SK-N-SH treated with all-trans-retinoic acid at 6 μM for 48 hours (cell line): ENCODE measurements at regions not wholly inside any gene's neighbourhood (a gene's known extent, or its start where the extent isn't known, plus 50 kb on each side); places are given as distances from the start of the nearest gene placed in this dataset.

ENCODE experiments used
- BACH2 ChIP-seq: fragments of 250-450 bp; sonication (Bioruptor Pico); IDR thresholded peaks from 2 replicates; pipeline ENCODE4 v1.9.0; 2021; ENCODE audit warnings: mild to moderate bottlenecking, borderline replicate concordance
- ESRRG ChIP-seq: fragments of 250-450 bp; sonication (Bioruptor Pico); IDR thresholded peaks from 2 replicates; pipeline ENCODE4 v1.6.1; 2021; ENCODE audit warnings: mild to moderate bottlenecking
- TF ChIP-seq, protein P1 (sequence below): fragments of 250-450 bp; sonication (Bioruptor Pico); IDR thresholded peaks from 2 replicates; pipeline ENCODE4 v1.8.0; 2020; ENCODE audit warnings: mild to moderate bottlenecking, moderate library complexity, borderline replicate concordance

DNA sequence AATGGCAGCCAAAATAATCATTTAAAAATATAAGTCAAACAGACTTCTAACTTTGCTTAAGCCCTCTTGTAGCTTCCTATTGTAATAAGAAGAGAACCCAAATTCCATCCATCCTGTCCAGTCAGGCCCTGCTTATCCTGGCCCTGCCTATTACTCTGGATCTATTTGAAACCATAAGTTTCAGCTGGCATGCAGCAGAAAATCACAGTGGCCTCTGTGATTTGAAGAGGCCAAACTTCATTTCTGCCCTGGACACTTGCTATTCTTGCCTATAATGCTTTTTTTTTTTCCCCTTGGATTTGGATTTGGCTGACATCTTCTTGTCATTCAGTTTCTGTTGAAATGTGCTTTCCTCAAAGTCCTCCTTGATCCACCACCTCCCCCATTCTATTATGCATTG is 642.8 kb downstream of the USP25 start:
- no peak for TF ChIP-seq ESRRG (CRISPR knock-in tag)
- no peak for TF ChIP-seq BACH2 (CRISPR knock-in tag)
- TF ChIP-seq, protein P1, sequence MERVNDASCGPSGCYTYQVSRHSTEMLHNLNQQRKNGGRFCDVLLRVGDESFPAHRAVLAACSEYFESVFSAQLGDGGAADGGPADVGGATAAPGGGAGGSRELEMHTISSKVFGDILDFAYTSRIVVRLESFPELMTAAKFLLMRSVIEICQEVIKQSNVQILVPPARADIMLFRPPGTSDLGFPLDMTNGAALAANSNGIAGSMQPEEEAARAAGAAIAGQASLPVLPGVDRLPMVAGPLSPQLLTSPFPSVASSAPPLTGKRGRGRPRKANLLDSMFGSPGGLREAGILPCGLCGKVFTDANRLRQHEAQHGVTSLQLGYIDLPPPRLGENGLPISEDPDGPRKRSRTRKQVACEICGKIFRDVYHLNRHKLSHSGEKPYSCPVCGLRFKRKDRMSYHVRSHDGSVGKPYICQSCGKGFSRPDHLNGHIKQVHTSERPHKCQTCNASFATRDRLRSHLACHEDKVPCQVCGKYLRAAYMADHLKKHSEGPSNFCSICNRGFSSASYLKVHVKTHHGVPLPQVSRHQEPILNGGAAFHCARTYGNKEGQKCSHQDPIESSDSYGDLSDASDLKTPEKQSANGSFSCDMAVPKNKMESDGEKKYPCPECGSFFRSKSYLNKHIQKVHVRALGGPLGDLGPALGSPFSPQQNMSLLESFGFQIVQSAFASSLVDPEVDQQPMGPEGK (CRISPR knock-in tag), result no peak
